WTC11 (cell line): ENCODE measurements at regions not wholly inside any gene's neighbourhood (a gene's known extent, or its start where the extent isn't known, plus 50 kb on each side); places are given as distances from the start of the nearest gene placed in this dataset.

Experiments used
- CREB1 ChIP-seq: sonication (generic); formaldehyde crosslinking; IDR thresholded peaks from 2 replicates; pipeline ENCODE4 v1.8.0; 2023; ENCODE audit warnings: mild to moderate bottlenecking, missing genetic modification reagents
- CTCF ChIP-seq: fragments of 200-600 bp; IDR thresholded peaks from 2 replicates; pipeline ENCODE4 v1.8.0; 2022; ENCODE audit warnings: antibody characterized with exemption
- ESRRA ChIP-seq: sonication (generic); formaldehyde crosslinking; IDR thresholded peaks from 2 replicates; pipeline ENCODE4 v1.8.1; 2022; ENCODE audit warnings: mild to moderate bottlenecking, missing genetic modification reagents, borderline replicate concordance
- MAX ChIP-seq: sonication (generic); formaldehyde crosslinking; IDR thresholded peaks from 2 replicates; pipeline ENCODE4 v1.8.0; 2022; ENCODE audit warnings: mild to moderate bottlenecking, missing genetic modification reagents
- MXD4 ChIP-seq: fragments of 250-450 bp; sonication (Bioruptor Pico); IDR thresholded peaks from 2 replicates; pipeline ENCODE4 v1.8.0; 2021; ENCODE audit warnings: mild to moderate bottlenecking, moderate library complexity, borderline replicate concordance
- NR2C2 ChIP-seq: sonication (generic); formaldehyde crosslinking; IDR thresholded peaks from 2 replicates; pipeline ENCODE4 v1.8.0; 2022; ENCODE audit warnings: mild to moderate bottlenecking, missing genetic modification reagents
- TCF7 ChIP-seq: sonication (generic); formaldehyde crosslinking; IDR thresholded peaks from 2 replicates; pipeline ENCODE4 v1.8.0; 2022; ENCODE audit warnings: mild to moderate bottlenecking, low read depth, missing genetic modification reagents, moderate library complexity
- TEAD1 ChIP-seq: sonication (generic); formaldehyde crosslinking; IDR thresholded peaks from 2 replicates; pipeline ENCODE4 v1.8.0; 2022; ENCODE audit warnings: mild to moderate bottlenecking, missing genetic modification reagents
- TP53 ChIP-seq: sonication (generic); formaldehyde crosslinking; IDR thresholded peaks from 2 replicates; pipeline ENCODE4 v1.8.1; 2023; ENCODE audit warnings: mild to moderate bottlenecking, missing genetic modification reagents
- USF2 ChIP-seq: sonication (generic); formaldehyde crosslinking; IDR thresholded peaks from 2 replicates; pipeline ENCODE4 v1.8.1; 2023; ENCODE audit warnings: mild to moderate bottlenecking, missing genetic modification reagents, moderate library complexity
- ZBTB21 ChIP-seq: sonication (generic); formaldehyde crosslinking; IDR thresholded peaks from 2 replicates; pipeline ENCODE4 v1.8.1; 2023; ENCODE audit warnings: mild to moderate bottlenecking, missing genetic modification reagents, borderline replicate concordance
- ZNF121 ChIP-seq: sonication (generic); formaldehyde crosslinking; IDR thresholded peaks from 2 replicates; pipeline ENCODE4 v1.8.0; 2023; ENCODE audit warnings: missing genetic modification reagents
- ZNF138 ChIP-seq: sonication (generic); formaldehyde crosslinking; conservative IDR thresholded peaks from 2 replicates; pipeline ENCODE4 v1.8.1; 2022; ENCODE audit warnings: mild to moderate bottlenecking, moderate library complexity, missing genetic modification reagents
- ZNF416 ChIP-seq: fragments of 250-450 bp; sonication (Bioruptor Pico); IDR thresholded peaks from 2 replicates; pipeline ENCODE4 v1.9.0; 2021; ENCODE audit warnings: mild to moderate bottlenecking, inconsistent platforms

GRCh38 chr4:80140194-80140593, 57.1 kb upstream of the PRDM8 start:
- no peak for TF ChIP-seq ZBTB21 (CRISPR knock-in tag)
- no peak for TF ChIP-seq NR2C2 (CRISPR knock-in tag)
- TF ChIP-seq CTCF, result no peak
- TF ChIP-seq TCF7 (CRISPR knock-in tag), result no peak
- TF ChIP-seq MXD4 (CRISPR knock-in tag), result no peak
- TF ChIP-seq ZNF121 (CRISPR knock-in tag), result no peak
- TF ChIP-seq CREB1 (CRISPR knock-in tag), result no peak
- no peak for TF ChIP-seq MAX (CRISPR knock-in tag)
- TF ChIP-seq ZNF416 (CRISPR knock-in tag), result no peak
- no peak for TF ChIP-seq TEAD1 (CRISPR knock-in tag)
- no peak for TF ChIP-seq USF2 (CRISPR knock-in tag)
- no peak for TF ChIP-seq ESRRA (CRISPR knock-in tag)
- TF ChIP-seq ZNF138, result no peak
- no peak for TF ChIP-seq TP53 (CRISPR knock-in tag)
